Upper lobe of right lung (tissue), 1 donor: ENCODE measurements at regions not wholly inside any gene's neighbourhood (a gene's known extent, or its start where the extent isn't known, plus 50 kb on each side); places are given as distances from the start of the nearest gene placed in this dataset.

ENCODE experiments used
- ATAC-seq: fragments of 200-7000 bp; cut with Tn5 transposase; one replicate; pipeline ENCODE4 v1.9.1; 2020; ENCODE audit warnings: mild to moderate bottlenecking, moderate library complexity
- DNase-seq: peaks from one replicate; pipeline ENCODE4 v3.0.0-alpha.2; 2020
- H3K27ac ChIP-seq: fragments of 200-600 bp; one replicate; pipeline ENCODE4 v1.8.0; 2022
- H3K27me3 ChIP-seq: fragments of 200-600 bp; one replicate; pipeline ENCODE4 v1.8.0; 2022; ENCODE audit warnings: mild to moderate bottlenecking
- H3K36me3 ChIP-seq: fragments of 200-600 bp; one replicate; pipeline ENCODE4 v1.8.0; 2022
- H3K4me1 ChIP-seq: fragments of 200-600 bp; one replicate; pipeline ENCODE4 v1.8.0; 2022
- H3K4me3 ChIP-seq: fragments of 200-600 bp; one replicate; pipeline ENCODE4 v1.8.0; 2022; ENCODE audit warnings: mild to moderate bottlenecking
- H3K9me3 ChIP-seq: fragments of 200-600 bp; one replicate; pipeline ENCODE4 v1.8.0; 2022
- CTCF ChIP-seq: fragments of 200-600 bp; IDR thresholded peaks from one replicate; pipeline ENCODE4 v1.8.0; 2022; ENCODE audit warnings: antibody characterized with exemption
- intact Hi-C: fragments of 100-400 bp; cut with DNase I; formaldehyde crosslinking; loops from one replicate; pipeline ENCODE4 v1.11.0; 2022
- donor health status: DM: no; HTN: yes; CAD: no; lungs with severe emphysema.

- Histone ChIP-seq H3K36me3 (no peaks in the 10 kb centered on the region), H3K9me3 (no peaks in the 10 kb centered on the region), H3K27me3 (no peaks in the 10 kb centered on the region), H3K4me3 (no peak overlapping the region), H3K27ac (no peak overlapping the region), H3K4me1 (no peaks in the 10 kb centered on the region)
- TF ChIP-seq CTCF, result peak; percentile 58
- intact Hi-C loops, result no loop called here
- ATAC-seq (peak; percentile 79), DNase-seq (peak; percentile 62)
Measured at GRCh38 chr17:70622368-70623260, 453.3 kb downstream of the KCNJ2 start.

GRCh38 chr17:70624211-70624610 is 454.9 kb downstream of the KCNJ2 start:
- DNase-seq (no peak), ATAC-seq (peak; percentile 48)
- intact Hi-C loops, result no loop called here
- no peaks in the 10 kb centered on the region for H3K36me3 ChIP-seq
- no peaks in the 10 kb centered on the region for H3K27me3 ChIP-seq
- no peaks in the 10 kb centered on the region for H3K9me3 ChIP-seq
- no peak overlapping the region for H3K27ac ChIP-seq
- no peak for TF ChIP-seq CTCF
- no peaks in the 10 kb centered on the region for H3K4me1 ChIP-seq
- no peak overlapping the region for H3K4me3 ChIP-seq

- H3K36me3 ChIP-seq, result no peaks in the 10 kb centered on the region
- ATAC-seq (no peak), DNase-seq (no peak)
- no peak overlapping the region for H3K27ac ChIP-seq
- H3K27me3 ChIP-seq, result no peaks in the 10 kb centered on the region
- H3K4me3 ChIP-seq, result no peak overlapping the region
- peak; percentile 20 for TF ChIP-seq CTCF
- no peaks in the 10 kb centered on the region for H3K4me1 ChIP-seq
- intact Hi-C loops, result no loop called here
- H3K9me3 ChIP-seq, result no peaks in the 10 kb centered on the region
Measured at GRCh38 chr17:70629902-70630301, 460.6 kb downstream of the KCNJ2 start.

- ATAC-seq (peak; percentile 70), DNase-seq (no peak)
- no peak overlapping the region for H3K4me3 ChIP-seq
- no peaks in the 10 kb centered on the region for H3K36me3 ChIP-seq
- no peak overlapping the region for H3K27ac ChIP-seq
- H3K9me3 ChIP-seq, result no peaks in the 10 kb centered on the region
- no peaks in the 10 kb centered on the region for H3K4me1 ChIP-seq
- peak; percentile 83 for TF ChIP-seq CTCF
- no peaks in the 10 kb centered on the region for H3K27me3 ChIP-seq
- intact Hi-C loops, result no loop called here
Measured at GRCh38 chr17:70636517-70637133, 467.3 kb downstream of the KCNJ2 start.

- intact Hi-C loops, result no loop called here
- no peaks in the 10 kb centered on the region for H3K4me1 ChIP-seq
- H3K9me3 ChIP-seq, result no peaks in the 10 kb centered on the region
- no peak for ATAC-seq
- DNase-seq, result no peak
- no peak for TF ChIP-seq CTCF
- no peaks in the 10 kb centered on the region for H3K36me3 ChIP-seq
- H3K27ac ChIP-seq, result no peak overlapping the region
- no peaks in the 10 kb centered on the region for H3K27me3 ChIP-seq
- no peak overlapping the region for H3K4me3 ChIP-seq
Measured at GRCh38 chr17:70642059-70642458, 472.7 kb downstream of the KCNJ2 start.
